Inflammatory macrophage (primary cell): ENCODE measurements at regions not wholly inside any gene's neighbourhood (a gene's known extent, or its start where the extent isn't known, plus 50 kb on each side); places are given as distances from the start of the nearest gene placed in this dataset.

ENCODE experiments used
- DNase-seq, 2 donors: peaks; one replicate each; pipeline ENCODE4 v3.0.0-alpha.2; 2020 to 2022

GRCh38 chr9:23545728-23546127 lies 280.3 kb downstream of the ELAVL2 start:
- no peak for DNase-seq

- no peak for DNase-seq
Measured at GRCh38 chr9:23551311-23551721, 274.7 kb downstream of the ELAVL2 start.

- DNase-seq: no peak
Measured at GRCh38 chr9:23551929-23552707, 273.9 kb downstream of the ELAVL2 start.

- DNase-seq: no peak
Measured at GRCh38 chr9:23552876-23553601, 273.0 kb downstream of the ELAVL2 start.

GRCh38 chr9:23554686-23555085 lies 271.4 kb downstream of the ELAVL2 start:
- DNase-seq: no peak

- DNase-seq: no peak
Measured at GRCh38 chr9:23555851-23556250, 270.2 kb downstream of the ELAVL2 start.

GRCh38 chr9:23556459-23556858 lies 269.6 kb downstream of the ELAVL2 start:
- DNase-seq: no peak

- DNase-seq: no peak
Measured at GRCh38 chr9:23557689-23558088, 268.4 kb downstream of the ELAVL2 start.

- no peak for DNase-seq
Measured at GRCh38 chr9:23559522-23559921, 266.5 kb downstream of the ELAVL2 start.

GRCh38 chr9:23563517-23563916 lies 262.5 kb downstream of the ELAVL2 start:
- DNase-seq: no peak

GRCh38 chr9:23567516-23568165 lies 258.4 kb downstream of the ELAVL2 start:
- no peak for DNase-seq

GRCh38 chr9:23571414-23572104 lies 254.5 kb downstream of the ELAVL2 start:
- DNase-seq: no peak

- no peak for DNase-seq
Measured at GRCh38 chr9:23573800-23574199, 252.2 kb downstream of the ELAVL2 start.

GRCh38 chr9:23577611-23578010 lies 248.4 kb downstream of the ELAVL2 start:
- no peak for DNase-seq

- DNase-seq: peak in 1 of 2 donors; percentile 57
Measured at GRCh38 chr9:23581931-23582330, 244.1 kb downstream of the ELAVL2 start.

- DNase-seq: no peak
Measured at GRCh38 chr9:23582836-23583235, 243.2 kb downstream of the ELAVL2 start.

GRCh38 chr9:23586906-23587305 lies 239.1 kb downstream of the ELAVL2 start:
- DNase-seq: no peak

GRCh38 chr9:23587433-23587832 lies 238.6 kb downstream of the ELAVL2 start:
- no peak for DNase-seq

GRCh38 chr9:23587903-23588302 lies 238.1 kb downstream of the ELAVL2 start:
- DNase-seq: no peak

- peak in 1 of 2 donors; percentile 9 for DNase-seq
Measured at GRCh38 chr9:23590276-23591000, 235.6 kb downstream of the ELAVL2 start.

- no peak for DNase-seq
Measured at GRCh38 chr9:23594421-23594820, 231.6 kb downstream of the ELAVL2 start.
